GM23248 (cell line): ENCODE measurements at regions not wholly inside any gene's neighbourhood (a gene's known extent, or its start where the extent isn't known, plus 50 kb on each side); places are given as distances from the start of the nearest gene placed in this dataset.

Experiments used
- EZH2 ChIP-seq: fragments of 200-600 bp; sonication (generic); IDR thresholded peaks from 2 replicates; pipeline ENCODE4 v1.6.1; 2018; ENCODE audit warnings: antibody characterized with exemption, mild to moderate bottlenecking; ENCODE audit not compliant: insufficient read depth, poor library complexity, severe bottlenecking
- EZH2phosphoT487 ChIP-seq: fragments of 200-600 bp; sonication (generic); IDR thresholded peaks from 2 replicates; pipeline ENCODE4 v1.6.1; 2018; ENCODE audit warnings: antibody characterized with exemption, moderate library complexity, mild to moderate bottlenecking, low read depth; ENCODE audit not compliant: insufficient read depth

DNA sequence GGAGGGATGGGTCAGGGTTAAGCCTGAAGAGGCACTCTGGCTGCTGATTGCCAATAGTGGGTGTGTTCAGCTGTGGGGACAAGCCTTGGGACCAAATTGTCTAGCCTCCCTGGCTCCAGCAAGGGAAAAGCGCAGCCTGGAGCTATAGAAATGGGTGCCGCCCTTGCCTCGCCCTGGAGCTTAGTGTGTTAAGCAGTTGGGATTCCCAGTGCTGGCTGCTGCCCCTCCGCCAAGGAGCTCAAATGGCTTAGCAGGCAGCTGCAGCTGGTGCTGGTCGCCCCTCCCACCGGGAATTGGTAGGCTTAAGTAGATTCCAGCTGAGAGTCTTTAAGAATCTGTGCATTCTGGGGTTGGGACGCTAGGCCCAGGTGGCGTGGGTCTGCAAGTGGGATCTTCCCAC lies 662.9 kb upstream of the TBL1XR1 start:
- TF ChIP-seq EZH2 (no peak), EZH2phosphoT487 (no peak)
